COLO668 (cell line): ENCODE measurements at regions not wholly inside any gene's neighbourhood (a gene's known extent, or its start where the extent isn't known, plus 50 kb on each side); places are given as distances from the start of the nearest gene placed in this dataset.

Source experiments
- DNase-seq: peaks from one replicate; lab custom pipeline; 2025; ENCODE audit not compliant: unreplicated experiment; lab: John Stamatoyannopoulos, UW

GRCh38 chr11:45477588-45477987 is 187.8 kb downstream of the CHST1 start:
- no peak for DNase-seq

DNA sequence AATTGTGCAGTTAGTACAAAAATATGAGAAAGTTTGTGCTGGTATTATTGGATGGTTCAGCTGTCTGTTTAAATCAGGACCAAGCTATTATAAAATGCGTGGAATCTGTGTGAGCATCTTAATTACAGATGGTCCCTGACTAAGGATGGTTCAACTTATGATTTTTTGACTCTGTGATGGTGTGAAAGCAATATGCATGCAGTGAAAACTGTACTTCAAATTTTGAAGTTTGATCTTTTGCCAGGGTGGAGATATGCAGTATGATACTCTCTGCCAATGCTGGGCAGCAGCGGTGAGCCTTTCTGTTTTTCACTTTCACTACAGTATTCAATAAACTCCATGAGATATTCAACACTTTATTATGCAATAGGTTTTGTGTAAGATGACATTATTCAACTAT is 189.3 kb downstream of the CHST1 start:
- DNase-seq = no peak

DNA sequence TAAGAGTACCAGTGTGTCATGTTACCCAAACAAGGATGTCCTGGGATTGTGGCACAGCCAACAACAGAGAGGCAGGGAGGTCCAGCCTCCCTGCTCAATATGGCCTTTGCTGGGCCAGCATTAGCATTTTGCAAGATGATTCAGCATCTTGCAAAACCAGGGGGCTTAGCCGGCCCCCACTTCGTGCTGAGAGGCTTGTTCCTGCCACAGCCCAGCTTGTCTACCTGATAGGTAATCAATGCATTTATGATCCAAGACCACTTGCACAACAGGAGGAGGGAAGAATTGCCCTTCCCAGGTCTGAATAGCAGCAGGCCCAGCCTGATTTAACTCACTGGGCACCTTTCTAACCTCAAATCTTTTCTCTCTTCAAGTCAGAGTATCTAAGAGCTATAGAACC is 189.0 kb upstream of the SYT13 start:
- no peak for DNase-seq

GRCh38 chr11:45473341-45473895 is 187.3 kb upstream of the SYT13 start:
- no peak for DNase-seq

DNA sequence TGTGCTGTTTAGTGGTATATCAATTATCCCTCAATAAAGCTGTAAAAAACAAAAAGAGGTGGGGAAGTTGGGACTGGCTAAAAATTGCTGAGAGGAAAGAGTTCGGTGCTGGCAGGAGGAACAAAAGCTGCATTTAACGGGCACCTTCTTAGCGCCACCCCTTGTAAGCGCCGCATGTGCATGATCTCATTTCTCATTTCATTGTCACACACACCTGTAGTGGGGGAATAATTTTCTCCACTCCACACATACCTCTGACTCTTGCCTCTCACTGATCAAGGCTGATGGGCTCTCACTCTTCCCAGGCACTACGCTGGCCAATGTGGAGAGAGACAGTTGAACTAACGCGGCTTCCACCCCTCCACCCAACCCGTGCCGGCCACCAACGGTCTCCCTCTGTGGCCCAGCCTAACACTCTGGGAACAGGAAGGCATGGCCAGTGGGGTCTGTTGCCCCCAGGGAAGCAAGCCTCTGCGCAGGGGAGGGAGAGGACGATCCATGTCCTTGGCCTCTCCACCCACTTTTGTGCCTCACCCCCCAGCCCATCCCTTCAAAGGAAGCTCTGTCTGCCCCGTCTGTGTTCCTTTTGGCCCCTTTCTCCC is 186.7 kb upstream of the SYT13 start:
- DNase-seq = no peak

DNA sequence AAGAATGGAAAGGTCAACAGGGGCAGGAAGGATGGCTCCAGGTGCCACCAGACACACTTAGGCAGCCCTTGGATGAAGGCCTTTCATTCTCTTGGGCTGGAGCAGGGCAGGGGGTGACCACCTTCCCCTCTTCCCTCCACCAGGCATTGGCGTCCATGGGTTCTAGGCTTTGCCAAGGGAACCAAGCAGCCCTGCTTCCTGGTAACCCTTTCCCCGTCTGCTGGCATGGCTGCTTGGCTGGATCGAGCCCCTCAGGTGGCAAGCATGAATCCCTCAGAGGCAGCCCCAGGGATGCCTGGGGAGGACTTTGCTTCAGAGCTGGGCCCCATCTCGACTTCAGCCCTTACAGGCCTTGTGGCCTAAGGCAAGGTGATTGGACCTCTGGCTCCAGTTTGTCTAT is 185.1 kb upstream of the SYT13 start:
- no peak for DNase-seq

DNA sequence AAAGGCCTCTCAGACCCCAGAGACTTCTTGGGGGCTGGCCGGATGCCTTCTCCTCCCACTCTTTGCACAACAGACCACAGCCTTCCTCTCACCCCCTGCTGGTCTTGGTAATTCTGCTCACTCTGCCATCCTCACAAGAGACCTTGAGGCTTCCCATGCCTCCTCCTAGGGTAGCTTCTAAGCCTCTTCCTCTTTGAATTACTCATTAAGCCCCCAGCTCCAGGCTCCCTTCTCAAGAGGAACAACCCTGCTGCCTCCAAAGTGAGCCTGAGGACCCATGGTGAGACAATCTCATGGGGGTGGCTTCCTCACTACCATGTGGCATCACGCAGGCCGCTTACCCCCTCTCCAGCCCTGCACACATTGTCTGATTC is 184.6 kb upstream of the SYT13 start:
- no peak for DNase-seq

DNA sequence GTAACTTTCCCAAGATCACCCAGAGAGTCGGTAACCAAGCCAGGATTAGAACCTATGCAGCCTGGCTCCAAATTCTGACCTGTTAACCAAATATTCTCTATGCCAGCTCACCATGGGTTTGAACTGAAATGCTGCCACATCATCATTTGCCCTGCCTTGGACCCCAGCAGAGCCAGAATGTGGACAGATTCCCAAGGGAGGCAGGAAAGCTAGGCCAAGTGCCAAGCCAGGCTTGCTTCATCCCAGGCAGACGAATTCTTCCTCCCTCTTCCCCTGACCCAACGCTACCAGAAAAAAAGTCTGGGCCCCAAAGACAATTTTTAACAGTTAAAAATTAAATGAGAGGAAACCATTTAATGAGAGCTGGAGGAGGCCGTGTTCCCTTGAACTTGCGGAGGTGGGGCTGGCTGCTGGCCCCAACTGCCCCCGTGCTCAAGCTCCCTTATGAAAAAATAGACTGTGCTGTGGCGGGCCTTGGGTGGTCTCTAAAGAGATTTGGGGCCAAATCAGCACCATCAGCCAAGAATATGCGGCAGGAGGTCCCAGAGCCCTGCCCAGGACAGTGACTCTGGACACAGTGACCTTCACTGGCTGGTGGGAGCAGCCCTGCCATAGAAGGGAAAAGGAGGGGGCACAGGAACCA is 184.1 kb upstream of the SYT13 start:
- no peak for DNase-seq

- no peak for DNase-seq
Measured at GRCh38 chr11:45468267-45468856, 182.2 kb upstream of the SYT13 start.

- DNase-seq = no peak
Measured at GRCh38 chr11:45463541-45463940, 177.4 kb upstream of the SYT13 start.

DNA sequence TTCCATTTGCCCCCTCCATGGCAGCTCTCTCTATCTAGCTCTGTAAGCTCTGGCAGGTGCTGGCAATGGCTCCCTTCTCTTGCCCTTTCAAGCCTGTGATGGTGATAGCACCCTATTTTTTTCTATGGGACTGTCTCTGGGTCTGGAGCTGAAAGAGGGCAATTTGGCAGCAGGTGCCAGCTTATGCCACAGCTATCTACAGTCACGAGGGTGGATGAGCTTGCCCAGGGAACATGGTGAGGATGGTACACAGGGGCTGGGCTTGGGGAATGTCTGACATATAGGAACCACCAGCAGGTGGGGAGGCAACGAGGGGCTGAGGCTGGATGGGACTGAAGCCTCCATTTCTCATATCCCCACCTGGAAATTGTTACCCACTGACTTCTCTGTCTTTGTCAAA is 175.4 kb upstream of the SYT13 start:
- no peak for DNase-seq

GRCh38 chr11:45459491-45459890 is 173.3 kb upstream of the SYT13 start:
- DNase-seq = no peak

GRCh38 chr11:45458269-45458668 is 172.1 kb upstream of the SYT13 start:
- DNase-seq = no peak

DNA sequence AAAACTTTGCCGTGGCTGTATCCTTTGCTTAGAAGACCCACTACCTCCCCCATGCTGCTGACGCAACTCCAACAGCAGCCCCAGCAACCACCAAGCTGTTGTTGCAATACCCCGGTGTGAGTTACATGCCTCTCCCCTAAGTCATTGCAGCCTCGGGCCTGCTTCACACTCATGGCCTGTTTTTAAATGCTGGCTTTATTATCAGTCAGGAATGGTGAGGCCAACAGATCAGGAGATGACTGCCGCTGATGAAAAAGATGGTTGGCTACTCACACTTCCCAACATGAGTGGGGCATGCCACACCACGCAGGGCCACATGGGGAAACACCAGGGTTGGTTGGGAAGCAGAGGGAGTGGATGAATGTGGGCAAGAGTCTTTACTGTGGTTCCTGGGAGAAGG is 171.5 kb upstream of the SYT13 start:
- DNase-seq = no peak

DNA sequence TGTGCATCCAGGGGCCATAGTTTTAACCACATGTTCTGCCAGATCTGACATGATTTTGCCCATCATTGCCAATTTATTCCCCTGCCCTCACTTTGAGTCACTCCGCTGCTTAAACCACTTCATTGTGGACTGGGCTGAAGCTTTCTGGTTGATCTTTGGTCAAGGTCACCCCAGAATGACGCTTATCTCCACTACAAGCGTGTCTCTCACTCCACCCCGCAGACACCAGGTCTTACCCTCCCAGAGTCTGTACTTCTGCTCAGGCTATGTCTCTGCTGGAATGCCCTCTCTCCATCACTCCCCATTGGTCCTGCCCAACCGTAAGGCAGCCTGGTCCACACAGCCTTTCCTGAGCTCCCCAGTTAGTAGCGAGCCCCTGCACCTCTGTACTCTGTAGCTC is 170.5 kb upstream of the SYT13 start:
- no peak for DNase-seq

DNA sequence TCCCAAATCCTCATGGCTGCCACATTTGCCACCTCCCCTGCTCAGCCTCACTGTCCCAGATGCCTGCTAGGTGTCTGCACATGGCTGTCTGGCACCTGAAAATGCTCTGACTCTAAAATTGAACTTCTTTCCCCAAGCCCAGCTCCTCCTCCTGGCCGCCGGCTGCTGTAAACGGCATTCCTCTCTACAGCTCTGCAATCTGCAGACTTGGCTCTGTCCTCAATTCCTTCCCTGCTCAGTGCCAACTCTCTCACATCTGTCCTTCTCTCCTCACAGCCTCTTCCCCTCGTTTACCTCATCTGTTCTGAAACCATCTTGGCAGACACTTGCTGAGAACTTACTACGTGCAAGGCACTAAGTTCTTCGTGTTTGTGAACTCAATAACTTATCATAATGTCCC is 169.4 kb upstream of the SYT13 start:
- DNase-seq = no peak

DNA sequence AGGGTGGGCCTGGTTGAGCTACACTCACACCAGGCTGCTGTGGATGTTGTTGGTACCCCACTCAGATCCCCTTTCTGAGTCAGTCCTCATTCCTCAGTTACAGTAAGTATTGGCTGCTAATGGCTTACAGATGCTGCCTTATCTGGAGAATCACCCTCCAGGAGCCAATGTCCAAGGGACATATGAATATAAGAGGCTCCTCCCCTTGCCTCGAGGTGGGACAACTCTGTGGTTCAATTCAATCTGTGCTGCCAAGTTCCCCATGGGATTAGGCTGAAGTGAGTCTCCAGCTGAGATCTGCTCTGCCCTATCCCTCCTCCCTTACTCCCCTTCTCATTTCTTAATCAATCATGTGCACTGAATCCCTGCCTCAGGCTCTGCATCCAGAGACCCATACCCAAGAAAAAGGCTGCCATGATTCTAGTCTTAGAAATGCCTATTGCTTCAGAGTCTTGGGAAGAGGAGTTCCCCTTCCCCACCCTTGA is 168.8 kb upstream of the SYT13 start:
- DNase-seq = no peak

DNA sequence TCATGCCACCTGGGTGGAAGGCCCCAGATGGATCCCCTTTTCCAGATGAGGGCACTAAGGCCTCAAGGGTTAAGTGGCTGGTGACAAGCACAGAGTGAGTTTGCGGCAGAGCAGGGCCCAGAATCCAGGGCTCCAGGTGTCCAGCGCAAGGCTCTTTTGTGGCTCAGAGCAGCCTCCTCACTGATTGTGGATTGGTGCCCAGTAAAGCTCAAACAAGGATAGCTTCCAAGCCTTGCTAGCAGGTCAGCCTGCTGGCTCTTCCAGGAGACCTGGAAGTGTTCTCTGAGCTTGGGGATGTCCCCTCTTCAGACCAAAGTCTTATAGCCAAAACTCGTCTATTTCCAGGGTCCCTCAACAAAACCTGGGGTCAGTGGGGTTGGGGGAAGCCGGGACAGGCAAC is 167.6 kb upstream of the SYT13 start:
- DNase-seq = no peak

DNA sequence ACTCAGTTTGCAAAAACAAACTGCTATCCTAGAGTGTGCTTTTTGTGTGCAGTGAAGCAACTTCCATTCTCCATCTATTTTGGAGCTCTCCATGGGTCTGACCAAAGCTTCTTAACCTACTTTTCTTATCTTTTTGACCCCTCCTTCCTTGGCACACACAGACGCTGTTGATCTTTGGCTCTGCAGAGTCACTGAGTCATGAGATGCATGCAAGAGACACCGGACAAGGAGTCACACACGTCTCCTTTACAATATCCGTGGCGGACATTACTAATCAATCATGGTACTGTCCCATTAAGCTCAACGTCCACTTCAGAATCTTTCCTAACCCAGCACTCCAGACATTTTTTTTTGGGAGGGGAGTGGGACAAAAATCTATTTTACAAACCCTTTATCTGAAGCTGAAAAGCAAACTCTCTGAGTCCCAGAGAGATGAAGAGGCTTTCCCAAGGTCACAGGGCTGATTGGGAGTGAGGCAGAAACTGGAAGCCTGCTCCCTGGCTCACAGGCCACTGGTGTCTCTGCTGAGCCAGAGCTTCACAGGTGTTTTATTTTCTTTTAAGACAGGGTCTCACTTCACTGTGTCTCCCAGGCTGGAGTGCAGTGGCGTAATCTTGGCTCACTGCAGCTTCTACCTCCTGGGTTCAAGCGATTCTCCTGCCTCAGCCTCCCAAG is 165.8 kb upstream of the SYT13 start:
- no peak for DNase-seq

DNA sequence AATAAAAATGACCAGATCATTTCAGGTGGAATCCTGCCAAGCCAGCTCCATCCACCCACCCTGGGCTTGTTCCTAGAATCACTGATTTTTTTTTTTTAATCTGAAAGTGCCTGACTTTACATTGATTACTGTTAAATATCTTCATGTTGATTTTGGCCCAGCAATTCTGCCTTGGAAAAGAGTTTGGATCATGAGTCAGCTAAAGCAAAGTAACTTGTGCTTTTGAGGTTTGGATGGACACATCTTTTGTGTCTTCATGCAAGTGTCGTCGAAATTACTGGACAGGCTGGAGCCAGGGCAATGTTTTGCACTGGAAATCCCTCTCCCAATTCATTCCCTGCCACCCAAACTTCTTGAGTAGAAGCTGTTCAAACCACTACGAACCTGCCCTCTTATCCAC is 164.0 kb upstream of the SYT13 start:
- DNase-seq = no peak

DNA sequence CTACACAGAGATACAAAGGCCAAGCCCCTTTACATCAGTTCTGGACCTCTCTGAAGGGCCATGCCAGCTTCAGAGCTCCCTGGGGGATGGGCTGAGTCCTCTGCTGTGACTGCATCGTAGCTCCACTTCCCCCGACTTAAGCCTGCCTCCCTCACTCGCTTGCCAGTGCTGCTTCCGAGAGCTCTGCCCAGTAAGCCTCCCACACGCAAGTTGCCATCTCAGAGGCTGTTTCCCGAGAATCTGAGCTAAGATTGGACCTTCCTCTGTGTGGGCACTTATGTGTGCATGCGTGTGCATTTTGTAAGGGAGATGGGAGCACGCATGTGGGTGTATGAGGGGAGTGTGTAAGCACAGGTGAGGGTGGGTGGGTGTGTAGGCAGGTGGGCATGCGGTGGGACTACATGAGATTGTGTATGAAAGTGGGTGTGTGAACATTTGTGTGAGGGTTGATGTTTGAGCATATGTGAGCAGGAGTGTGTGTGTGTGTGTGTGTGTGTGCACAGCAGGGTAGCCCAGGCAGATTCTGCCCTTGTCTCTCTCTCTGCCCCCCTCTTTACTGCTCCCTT is 163.0 kb upstream of the SYT13 start:
- DNase-seq = no peak

DNA sequence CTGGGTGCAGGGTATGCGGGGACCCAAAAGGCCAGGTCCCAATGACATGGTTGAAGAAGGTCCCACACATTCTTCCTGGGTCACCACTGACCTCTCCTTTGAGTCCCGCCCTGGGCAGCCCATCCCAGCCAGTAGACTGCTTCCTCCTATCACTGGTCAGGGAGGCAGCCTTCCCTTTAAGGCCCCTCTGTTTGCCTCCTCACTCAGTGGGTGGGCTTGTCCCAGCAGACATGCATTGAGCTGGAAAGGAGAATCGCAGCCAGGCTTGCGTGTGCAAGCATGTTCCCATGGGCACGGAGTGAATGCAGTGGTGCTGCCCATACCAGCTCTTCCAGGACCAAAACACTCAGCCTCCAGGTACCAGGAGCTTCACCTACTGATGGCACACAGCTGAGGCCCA is 162.4 kb upstream of the SYT13 start:
- DNase-seq = no peak
